ENCODE measurements at regions not wholly inside any gene's neighbourhood (a gene's known extent, or its start where the extent isn't known, plus 50 kb on each side); places are given as distances from the start of the nearest gene placed in this dataset.

DNA sequence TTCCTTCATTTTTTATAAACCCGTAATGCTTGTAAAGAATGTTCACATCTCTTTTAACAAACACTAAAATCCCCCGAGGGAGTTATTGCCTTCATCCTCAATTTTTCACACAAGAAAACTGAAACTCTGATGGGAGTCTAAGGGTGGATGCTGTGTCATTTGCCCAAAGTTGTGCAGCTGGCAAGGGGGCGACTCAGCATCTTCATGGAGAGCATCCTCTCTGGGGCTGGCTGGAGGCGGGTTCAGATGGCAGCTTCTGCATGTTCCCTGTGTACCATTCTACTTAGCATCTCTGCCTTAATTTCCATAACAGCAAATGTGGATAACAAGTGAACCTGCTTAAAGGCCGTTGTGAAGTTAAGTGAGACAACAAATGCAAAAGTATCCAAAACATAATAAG lies 256.4 kb downstream of the IRS2 start:
- TF ChIP-seq, protein P1, sequence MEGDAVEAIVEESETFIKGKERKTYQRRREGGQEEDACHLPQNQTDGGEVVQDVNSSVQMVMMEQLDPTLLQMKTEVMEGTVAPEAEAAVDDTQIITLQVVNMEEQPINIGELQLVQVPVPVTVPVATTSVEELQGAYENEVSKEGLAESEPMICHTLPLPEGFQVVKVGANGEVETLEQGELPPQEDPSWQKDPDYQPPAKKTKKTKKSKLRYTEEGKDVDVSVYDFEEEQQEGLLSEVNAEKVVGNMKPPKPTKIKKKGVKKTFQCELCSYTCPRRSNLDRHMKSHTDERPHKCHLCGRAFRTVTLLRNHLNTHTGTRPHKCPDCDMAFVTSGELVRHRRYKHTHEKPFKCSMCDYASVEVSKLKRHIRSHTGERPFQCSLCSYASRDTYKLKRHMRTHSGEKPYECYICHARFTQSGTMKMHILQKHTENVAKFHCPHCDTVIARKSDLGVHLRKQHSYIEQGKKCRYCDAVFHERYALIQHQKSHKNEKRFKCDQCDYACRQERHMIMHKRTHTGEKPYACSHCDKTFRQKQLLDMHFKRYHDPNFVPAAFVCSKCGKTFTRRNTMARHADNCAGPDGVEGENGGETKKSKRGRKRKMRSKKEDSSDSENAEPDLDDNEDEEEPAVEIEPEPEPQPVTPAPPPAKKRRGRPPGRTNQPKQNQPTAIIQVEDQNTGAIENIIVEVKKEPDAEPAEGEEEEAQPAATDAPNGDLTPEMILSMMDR (IDR thresholded peaks at IDR 0.05; ENCODE audit: low read length) = no peak
- TF ChIP-seq EZH2 (IDR thresholded peaks at IDR 0.05; ENCODE audit: borderline replicate concordance, low read length) = no peak
